ENCODE measurements at regions not wholly inside any gene's neighbourhood (a gene's known extent, or its start where the extent isn't known, plus 50 kb on each side); places are given as distances from the start of the nearest gene placed in this dataset.

DNA sequence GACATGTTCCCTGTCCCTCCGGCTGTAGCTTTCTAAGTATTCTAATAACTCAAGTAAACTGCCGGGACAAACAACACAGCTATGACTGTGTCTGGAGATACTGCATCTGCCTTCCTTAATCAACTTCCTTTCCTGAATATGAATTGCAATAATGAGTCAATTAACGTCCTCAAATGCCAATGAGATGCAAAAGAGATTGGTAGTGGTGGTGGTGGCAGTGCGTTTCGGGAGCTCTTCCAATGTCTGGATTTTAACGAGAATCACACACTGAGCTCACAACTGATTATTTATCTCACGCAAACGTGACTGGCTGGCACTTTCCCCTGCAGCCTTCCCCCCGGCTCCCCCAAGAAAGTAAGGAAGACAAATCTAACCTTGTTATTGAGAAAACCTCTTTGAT lies 226.1 kb upstream of the GK2 start:
- no peak for TF ChIP-seq NFRKB (IDR thresholded peaks at IDR 0.05)
- DNase-seq (ENCODE audit: extremely low spot score), result no peak
- POLR2A ChIA-PET, result no interaction called here
- CTCF ChIA-PET, result no interaction called here

DNA sequence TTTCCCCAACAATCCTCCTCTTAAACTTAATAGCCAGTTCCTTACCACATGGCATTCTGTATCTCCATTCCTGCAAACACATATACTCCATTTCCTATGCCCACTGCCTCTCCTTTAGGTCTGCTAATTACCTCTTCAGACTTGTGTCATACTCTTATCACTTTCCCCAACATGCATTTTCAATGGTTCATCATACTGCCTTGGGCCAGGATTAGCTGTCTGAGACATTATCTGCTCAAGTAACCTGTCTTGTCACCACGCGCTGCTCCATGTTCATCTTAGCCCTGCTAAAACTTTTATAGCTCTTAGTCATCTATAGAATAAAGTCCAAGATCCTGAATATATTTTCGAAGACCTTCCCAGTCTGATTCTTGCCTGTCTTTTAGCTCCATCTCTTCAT lies 224.1 kb upstream of the GK2 start:
- CTCF ChIA-PET, result no interaction called here
- POLR2A ChIA-PET, result no interaction called here
- TF ChIP-seq BHLHE40 (IDR thresholded peaks at IDR 0.05; ENCODE audit: borderline replicate concordance) (no peak), L3MBTL2 (conservative IDR thresholded peaks at IDR 0.05) (no peak), SUZ12 (IDR thresholded peaks at IDR 0.05) (no peak), SP1 (IDR thresholded peaks at IDR 0.05) (no peak), FOXK2 (IDR thresholded peaks at IDR 0.05) (no peak), ELF4 (IDR thresholded peaks at IDR 0.05) (no peak), LEF1 (IDR thresholded peaks at IDR 0.05; ENCODE audit: borderline replicate concordance) (no peak), ZNF384 (IDR thresholded peaks at IDR 0.05) (no peak), NFRKB (IDR thresholded peaks at IDR 0.05) (no peak), ARNT (IDR thresholded peaks at IDR 0.05) (no peak)
- TF ChIP-seq, protein P1, sequence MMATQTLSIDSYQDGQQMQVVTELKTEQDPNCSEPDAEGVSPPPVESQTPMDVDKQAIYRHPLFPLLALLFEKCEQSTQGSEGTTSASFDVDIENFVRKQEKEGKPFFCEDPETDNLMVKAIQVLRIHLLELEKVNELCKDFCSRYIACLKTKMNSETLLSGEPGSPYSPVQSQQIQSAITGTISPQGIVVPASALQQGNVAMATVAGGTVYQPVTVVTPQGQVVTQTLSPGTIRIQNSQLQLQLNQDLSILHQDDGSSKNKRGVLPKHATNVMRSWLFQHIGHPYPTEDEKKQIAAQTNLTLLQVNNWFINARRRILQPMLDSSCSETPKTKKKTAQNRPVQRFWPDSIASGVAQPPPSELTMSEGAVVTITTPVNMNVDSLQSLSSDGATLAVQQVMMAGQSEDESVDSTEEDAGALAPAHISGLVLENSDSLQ (IDR thresholded peaks at IDR 0.05), result no peak
- DNase-seq (ENCODE audit: extremely low spot score), result no peak

DNA sequence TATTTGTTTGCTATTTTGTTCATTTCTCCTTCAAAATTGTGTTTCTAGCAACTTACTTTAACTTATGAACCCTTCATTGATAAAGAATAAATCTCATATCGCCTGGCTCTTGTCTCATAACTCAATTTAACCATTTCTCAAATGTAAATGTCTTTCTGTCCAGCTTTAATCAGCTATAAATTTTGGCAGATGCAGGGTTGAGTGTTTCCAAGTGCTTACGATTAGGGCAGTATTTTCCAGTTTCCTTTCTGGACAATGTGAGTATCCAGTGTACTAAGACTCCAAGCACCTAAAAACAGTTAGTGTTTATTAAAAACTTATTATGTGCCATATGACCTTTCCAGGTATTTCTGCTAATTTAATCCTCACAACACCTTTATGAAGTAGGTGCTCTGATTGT lies 218.6 kb upstream of the GK2 start:
- POLR2A ChIA-PET, result no interaction called here
- no peak for TF ChIP-seq ARNT (IDR thresholded peaks at IDR 0.05)
- TF ChIP-seq ELF4 (IDR thresholded peaks at IDR 0.05), result no peak
- no peak for TF ChIP-seq FOXK2 (IDR thresholded peaks at IDR 0.05)
- TF ChIP-seq TARDBP (IDR thresholded peaks at IDR 0.05), result no peak
- TF ChIP-seq L3MBTL2 (conservative IDR thresholded peaks at IDR 0.05), result no peak
- no peak for TF ChIP-seq NFRKB (IDR thresholded peaks at IDR 0.05)
- TF ChIP-seq, protein P1 (IDR thresholded peaks at IDR 0.05), result no peak
- TF ChIP-seq HDGF (IDR thresholded peaks at IDR 0.05; ENCODE audit: borderline replicate concordance), result no peak
- TF ChIP-seq SUZ12 (IDR thresholded peaks at IDR 0.05), result no peak
- no peak for TF ChIP-seq BHLHE40 (IDR thresholded peaks at IDR 0.05; ENCODE audit: borderline replicate concordance)
- no peak for TF ChIP-seq LEF1 (IDR thresholded peaks at IDR 0.05; ENCODE audit: borderline replicate concordance)
- no peak for TF ChIP-seq ZNF384 (IDR thresholded peaks at IDR 0.05)
- CTCF ChIA-PET, result no interaction called here
- no peak for DNase-seq (ENCODE audit: extremely low spot score)

DNA sequence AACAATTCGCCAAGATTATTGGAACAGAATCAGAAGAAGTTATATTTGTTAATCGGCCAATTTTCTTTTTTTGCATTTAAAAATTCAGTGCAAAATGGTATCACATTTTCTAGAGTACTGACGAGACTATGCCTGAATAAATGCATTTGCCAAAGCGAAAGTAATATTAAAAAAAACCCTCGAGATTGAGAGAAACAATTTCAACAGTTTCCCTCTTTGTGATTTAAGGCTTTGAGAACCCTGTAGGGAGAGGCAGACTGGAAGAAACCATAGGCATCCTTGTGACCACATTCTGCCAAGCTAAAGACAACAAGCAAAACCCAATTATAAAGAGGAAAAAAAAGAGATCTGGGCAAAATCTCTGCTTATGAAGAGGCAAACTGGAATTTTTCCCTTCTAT lies 218.1 kb upstream of the GK2 start:
- ChIA-PET CTCF (no interaction called here), POLR2A (no interaction called here)
- DNase-seq (ENCODE audit: extremely low spot score), result no peak
- TF ChIP-seq TARDBP (IDR thresholded peaks at IDR 0.05) (no peak), L3MBTL2 (conservative IDR thresholded peaks at IDR 0.05) (no peak), ARNT (IDR thresholded peaks at IDR 0.05) (no peak), CTBP1 (IDR thresholded peaks at IDR 0.05; ENCODE audit: borderline replicate concordance) (no peak), BHLHE40 (IDR thresholded peaks at IDR 0.05; ENCODE audit: borderline replicate concordance) (no peak), FOXK2 (IDR thresholded peaks at IDR 0.05) (no peak), SUZ12 (IDR thresholded peaks at IDR 0.05) (no peak), SP1 (IDR thresholded peaks at IDR 0.05) (no peak), ZNF384 (IDR thresholded peaks at IDR 0.05) (no peak), NFRKB (IDR thresholded peaks at IDR 0.05) (no peak), FOXA1 (IDR thresholded peaks at IDR 0.05) (no peak), HDGF (IDR thresholded peaks at IDR 0.05; ENCODE audit: borderline replicate concordance) (no peak), ELF4 (IDR thresholded peaks at IDR 0.05) (no peak), FOXM1 (IDR thresholded peaks at IDR 0.05; ENCODE audit: borderline replicate concordance) (no peak), LEF1 (IDR thresholded peaks at IDR 0.05; ENCODE audit: borderline replicate concordance) (no peak)
- TF ChIP-seq, protein P1 (IDR thresholded peaks at IDR 0.05), result no peak

DNA sequence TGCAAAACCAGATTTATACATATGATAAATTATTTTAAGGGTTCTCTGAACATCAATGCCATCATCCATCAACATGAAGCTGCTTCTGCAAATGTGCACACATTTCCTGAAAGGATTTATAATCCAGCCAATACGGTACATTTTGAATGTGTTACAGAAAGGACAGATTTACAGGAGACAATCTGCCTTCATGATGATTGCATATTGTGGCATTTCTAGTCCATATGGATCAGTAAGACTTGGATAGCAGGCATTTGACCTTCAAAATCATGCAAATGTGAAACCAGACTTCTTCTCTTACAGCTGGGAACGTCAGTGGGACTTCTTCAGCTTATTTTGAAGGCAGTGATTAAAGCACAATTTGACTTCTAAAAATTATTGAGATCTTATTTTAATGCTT lies 217.3 kb upstream of the GK2 start:
- no peak for DNase-seq (ENCODE audit: extremely low spot score)
- POLR2A ChIA-PET, result no interaction called here
- no peak for TF ChIP-seq LEF1 (IDR thresholded peaks at IDR 0.05; ENCODE audit: borderline replicate concordance)
- TF ChIP-seq FOXA1 (IDR thresholded peaks at IDR 0.05), result no peak
- TF ChIP-seq, protein P1 (IDR thresholded peaks at IDR 0.05), result no peak
- no peak for TF ChIP-seq SP1 (IDR thresholded peaks at IDR 0.05)
- no peak for TF ChIP-seq HDGF (IDR thresholded peaks at IDR 0.05; ENCODE audit: borderline replicate concordance)
- no peak for TF ChIP-seq CTBP1 (IDR thresholded peaks at IDR 0.05; ENCODE audit: borderline replicate concordance)
- no peak for TF ChIP-seq ZNF384 (IDR thresholded peaks at IDR 0.05)
- no peak for TF ChIP-seq L3MBTL2 (conservative IDR thresholded peaks at IDR 0.05)
- no peak for TF ChIP-seq BHLHE40 (IDR thresholded peaks at IDR 0.05; ENCODE audit: borderline replicate concordance)
- TF ChIP-seq ELF4 (IDR thresholded peaks at IDR 0.05), result no peak
- TF ChIP-seq ARNT (IDR thresholded peaks at IDR 0.05), result no peak
- no peak for TF ChIP-seq FOXM1 (IDR thresholded peaks at IDR 0.05; ENCODE audit: borderline replicate concordance)
- TF ChIP-seq FOXK2 (IDR thresholded peaks at IDR 0.05), result no peak
- no peak for TF ChIP-seq TARDBP (IDR thresholded peaks at IDR 0.05)
- no peak for TF ChIP-seq SUZ12 (IDR thresholded peaks at IDR 0.05)
- no peak for TF ChIP-seq NFRKB (IDR thresholded peaks at IDR 0.05)
- CTCF ChIA-PET, result no interaction called here

All from HEK293T (cell line).